UCSD-AML1 (cell line): ENCODE measurements at regions not wholly inside any gene's neighbourhood (a gene's known extent, or its start where the extent isn't known, plus 50 kb on each side); places are given as distances from the start of the nearest gene placed in this dataset.
"Not testable (repeated sequence)": the region's sequence is repeated elsewhere in the genome, so short reads cannot be mapped to it uniquely, and the experiment has no call there.

Experiments
- DNase-seq: peaks from one replicate; lab custom pipeline; 2025; ENCODE audit not compliant: unreplicated experiment; lab: John Stamatoyannopoulos, UW

GRCh38 chr10:52966904-52967303, 194.3 kb upstream of the MBL2 start:
- DNase-seq = no peak

DNA sequence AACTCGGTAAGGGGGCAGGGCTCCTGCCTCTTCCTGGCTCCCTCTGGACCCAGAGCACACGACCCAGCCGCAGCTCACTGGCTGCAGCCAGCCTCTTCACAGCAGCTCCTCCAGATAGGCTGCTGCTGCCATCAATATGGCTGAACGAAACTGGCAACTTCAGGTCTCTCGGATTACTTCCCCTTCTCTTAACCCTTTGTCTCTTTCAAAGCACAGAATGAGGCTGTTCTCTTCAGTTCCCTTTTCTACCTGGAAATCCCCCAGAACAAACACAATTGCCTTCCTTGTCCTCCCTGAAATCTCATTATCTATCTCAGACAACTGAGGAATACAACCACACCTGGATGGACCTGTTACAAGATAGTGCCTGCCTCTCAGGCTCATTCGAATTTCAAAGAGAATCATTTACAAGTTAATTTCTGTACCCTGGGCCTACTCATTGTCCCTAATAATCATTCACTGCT, 193.4 kb upstream of the MBL2 start:
- DNase-seq = no peak

- DNase-seq = no peak
Measured at GRCh38 chr10:52965509-52965908, 192.9 kb upstream of the MBL2 start.

DNA sequence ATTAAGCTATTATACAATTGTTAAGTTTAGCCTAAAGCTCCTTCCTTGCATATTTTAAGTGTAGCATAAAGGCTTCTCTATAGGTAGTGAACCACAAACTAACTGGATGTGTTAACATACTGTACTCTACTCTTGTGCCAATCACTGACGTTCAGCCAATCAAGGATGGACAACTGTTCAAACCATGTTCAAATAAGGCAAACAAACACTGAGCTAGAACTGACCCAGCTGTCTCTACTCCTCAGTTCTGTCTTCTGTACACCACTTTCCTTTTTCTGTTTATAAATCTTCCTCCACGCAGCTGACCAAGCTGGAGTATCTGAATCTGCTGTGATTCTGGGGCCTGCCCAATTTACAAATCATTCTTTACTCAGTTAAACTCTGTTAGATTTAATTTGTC, 188.7 kb upstream of the MBL2 start:
- DNase-seq = no peak

DNA sequence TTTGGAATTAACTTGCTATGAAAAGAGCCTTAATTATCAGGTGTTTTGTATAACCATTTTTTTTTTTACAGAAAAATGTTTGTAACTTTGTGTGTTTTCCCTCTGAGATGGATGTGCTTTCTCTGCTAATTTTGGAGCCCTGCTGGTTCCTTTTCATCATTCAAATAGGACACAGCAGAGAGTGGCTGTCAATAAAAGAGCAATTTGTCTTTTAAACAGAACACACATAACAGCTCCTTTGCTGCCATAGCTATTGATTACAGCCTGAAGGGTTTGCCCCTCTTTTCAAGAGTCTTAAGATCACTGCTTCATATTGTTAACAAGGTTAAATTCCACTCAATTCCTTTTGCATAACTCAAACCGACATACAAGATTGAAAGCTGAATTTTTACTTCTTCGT, 187.2 kb upstream of the MBL2 start:
- DNase-seq = no peak

- no peak for DNase-seq
Measured at GRCh38 chr10:52956861-52957260, 184.3 kb upstream of the MBL2 start.

GRCh38 chr10:52956461-52956860, 183.9 kb upstream of the MBL2 start:
- no peak for DNase-seq

DNA sequence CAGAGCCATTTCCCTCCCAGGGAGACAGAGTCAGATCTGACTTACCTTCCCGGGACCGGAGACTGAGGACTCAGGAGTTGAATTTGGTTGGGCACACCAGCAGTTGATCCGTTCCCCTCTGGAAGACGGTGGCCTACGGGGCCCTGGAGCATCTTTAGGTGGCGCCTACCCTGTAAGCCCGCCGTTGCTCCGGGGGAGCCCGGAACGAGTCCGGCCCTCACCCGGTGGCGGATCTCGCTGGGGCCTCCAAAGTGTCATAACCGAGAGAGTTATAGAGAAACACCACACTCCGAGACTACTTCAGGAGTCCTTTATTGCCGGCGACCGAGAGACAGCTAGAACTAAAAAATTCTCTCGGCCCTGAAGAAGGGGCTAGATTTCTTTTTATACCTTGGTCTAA, 182.8 kb upstream of the MBL2 start:
- no peak for DNase-seq

GRCh38 chr10:52954407-52954806, 181.8 kb upstream of the MBL2 start:
- no peak for DNase-seq

GRCh38 chr10:52952391-52953055, 179.9 kb upstream of the MBL2 start:
- DNase-seq = no peak

GRCh38 chr10:52951824-52952223, 179.2 kb upstream of the MBL2 start:
- DNase-seq = peak; percentile 8

GRCh38 chr10:52950578-52950977, 178.0 kb upstream of the MBL2 start:
- DNase-seq = peak; percentile 2

DNA sequence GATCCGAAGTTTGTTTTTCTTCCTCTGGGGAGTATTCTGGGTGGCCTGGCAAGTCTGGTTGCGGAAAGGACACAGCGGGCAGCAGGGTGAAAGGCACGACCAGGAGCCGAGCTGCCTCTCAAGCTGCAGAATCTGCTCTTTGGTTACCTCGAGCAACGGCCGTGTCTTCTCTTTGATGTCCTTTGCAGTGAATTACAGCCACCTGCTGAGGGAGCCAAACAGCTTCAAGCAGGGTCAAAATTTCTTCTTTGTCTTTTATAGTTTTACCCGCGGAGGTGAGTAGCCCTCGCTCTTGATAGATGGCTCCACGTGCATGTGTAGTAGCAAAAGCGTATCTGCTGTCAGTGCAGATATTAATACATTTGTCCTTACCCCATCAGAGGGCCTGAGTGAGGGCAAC, 177.3 kb upstream of the MBL2 start:
- peak; percentile 3 for DNase-seq

- no peak for DNase-seq
Measured at GRCh38 chr10:52946486-52946885, 173.9 kb upstream of the MBL2 start.

DNA sequence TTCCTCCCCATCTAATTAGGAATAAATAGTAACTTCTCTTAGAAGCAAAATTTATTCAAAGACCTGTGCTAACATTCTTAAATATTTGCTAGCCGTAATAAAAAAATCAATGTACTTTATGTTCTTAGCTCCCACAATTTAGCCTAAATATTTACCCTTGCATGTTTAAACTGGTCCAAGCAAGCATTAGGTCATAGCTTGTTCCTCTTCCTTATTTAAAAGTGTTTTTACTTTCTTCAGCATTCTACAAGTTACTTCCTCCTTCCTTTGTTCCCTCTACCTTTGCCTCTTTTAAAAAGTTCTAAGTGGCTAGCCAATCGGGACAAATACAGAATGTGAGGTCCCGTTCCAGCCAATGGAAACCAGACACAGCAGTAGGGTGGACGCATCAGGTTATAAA, 172.9 kb upstream of the MBL2 start:
- not testable (repeated sequence) for DNase-seq

GRCh38 chr10:52940921-52941320, 168.3 kb upstream of the MBL2 start:
- DNase-seq = no peak

DNA sequence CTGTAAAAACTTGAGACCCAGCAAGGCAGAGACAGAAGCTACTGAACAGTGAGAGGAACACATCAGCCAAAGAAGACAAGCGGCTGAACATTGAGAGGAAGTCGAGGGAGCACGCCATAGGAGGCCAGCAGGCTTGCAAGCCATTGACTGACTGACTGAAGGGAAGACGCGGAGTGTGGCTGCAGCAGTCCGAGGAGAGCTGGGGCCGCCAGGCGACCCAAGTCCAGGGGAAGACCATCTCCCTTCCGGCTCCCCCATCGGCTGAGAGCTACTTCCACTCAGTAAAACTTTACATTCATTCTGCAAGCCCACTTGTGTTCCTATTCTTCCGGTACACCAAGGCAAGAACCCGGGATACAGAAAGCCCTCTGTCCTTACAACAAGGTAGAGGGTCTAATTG, 167.3 kb upstream of the MBL2 start:
- no peak for DNase-seq

DNA sequence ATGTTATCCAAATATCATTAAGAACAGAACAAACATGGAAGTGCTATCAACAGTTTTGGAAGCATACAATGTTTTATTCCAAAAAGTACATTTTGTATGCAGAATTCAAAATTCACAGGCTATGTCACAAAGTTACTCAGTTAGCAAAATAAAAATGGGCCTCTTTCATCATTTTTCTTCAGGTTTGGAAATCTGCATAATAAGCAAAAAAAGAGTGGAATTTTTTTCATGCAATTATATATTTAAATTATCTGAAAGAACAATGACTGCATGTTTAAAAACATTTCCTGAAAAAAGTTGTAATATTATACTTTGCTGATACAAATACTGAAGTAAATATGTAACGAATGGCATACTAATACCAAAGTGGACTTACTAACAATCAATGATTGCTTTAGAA, 161.2 kb upstream of the MBL2 start:
- DNase-seq = no peak

DNA sequence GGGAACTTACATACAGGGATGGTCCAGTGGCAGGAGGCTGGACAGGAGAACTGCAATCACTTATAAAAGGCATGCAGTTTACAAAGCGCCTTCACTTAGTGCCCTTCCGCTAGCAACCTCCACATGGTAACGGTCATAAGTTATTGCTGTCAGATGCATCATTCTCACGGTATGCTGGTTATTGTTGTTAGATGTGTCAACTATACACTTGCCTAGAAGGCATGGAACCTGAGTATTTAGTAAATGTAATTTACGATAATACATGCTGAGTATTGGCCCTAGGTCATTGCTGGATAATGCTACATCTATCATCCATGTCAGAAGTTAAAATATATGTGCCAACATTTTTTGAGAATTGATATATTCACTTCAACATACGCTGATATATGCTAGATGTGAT, 155.1 kb upstream of the MBL2 start:
- no peak for DNase-seq

- no peak for DNase-seq
Measured at GRCh38 chr10:52923520-52923919, 150.9 kb upstream of the MBL2 start.

DNA sequence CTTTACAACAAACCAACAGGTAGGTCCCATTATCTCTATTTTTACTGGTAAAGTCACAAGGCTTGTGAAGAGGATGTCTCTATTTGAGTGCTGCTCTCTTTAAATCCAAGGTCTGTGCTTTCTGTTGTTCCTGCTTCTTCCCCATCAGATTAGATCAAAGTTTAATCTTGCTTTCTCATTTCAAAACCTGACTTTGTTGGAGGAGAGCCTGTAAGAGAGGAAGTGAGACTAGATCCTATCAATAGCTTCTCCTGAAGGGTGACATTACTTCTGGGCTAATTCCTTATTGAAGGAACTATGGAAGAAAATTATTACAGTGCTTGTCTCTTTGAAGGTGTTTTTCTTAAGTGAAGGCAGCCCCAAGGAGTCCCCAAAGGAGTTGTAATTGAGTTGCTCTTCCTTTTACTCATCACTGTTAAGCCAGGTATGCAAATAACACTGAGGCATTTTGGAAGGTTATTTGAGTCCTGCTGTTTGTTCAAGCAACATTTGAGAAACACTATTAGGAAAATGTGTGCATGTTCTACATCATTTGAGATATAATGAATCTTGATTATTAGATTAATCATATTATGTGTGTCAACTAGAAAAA, 146.2 kb upstream of the MBL2 start:
- DNase-seq = no peak

DNA sequence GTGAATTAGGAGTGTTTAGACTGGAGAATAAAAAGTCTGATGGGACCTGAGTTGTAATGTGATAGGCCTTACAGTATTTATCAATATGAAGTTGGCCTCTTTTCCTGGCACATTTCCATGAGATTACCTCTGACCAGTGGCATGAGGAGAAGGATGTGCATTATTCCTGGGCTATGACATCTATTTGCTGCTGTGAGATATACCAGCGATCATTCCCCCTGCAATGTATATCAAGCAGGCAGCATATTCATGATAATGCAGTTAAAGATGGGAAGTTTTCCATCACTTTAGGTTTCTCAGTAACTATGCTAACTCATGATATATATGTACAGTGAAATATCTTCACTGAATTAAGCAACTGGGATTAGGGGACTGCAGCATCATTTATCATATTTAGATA, 142.8 kb upstream of the MBL2 start:
- DNase-seq = no peak

DNA sequence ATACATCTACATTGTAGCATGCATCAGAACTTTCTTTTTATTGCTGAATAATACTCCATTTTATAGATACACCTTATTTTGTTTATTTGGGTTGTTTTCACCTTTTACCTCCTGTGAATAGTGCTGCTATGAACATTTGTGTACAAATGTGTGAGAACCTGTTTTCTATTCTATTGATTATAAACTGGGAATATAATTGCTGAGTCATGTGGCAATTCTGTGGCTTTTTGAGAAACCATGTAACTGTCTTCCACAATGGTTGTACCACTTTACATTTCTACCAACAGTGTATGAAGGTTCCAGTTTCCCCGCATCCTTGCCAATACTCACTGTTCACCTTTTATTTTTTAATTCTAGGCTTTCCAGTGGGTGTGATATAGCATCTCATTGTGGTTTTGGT, 138.6 kb upstream of the MBL2 start:
- DNase-seq = no peak
